K562 (cell line): ENCODE measurements at regions not wholly inside any gene's neighbourhood (a gene's known extent, or its start where the extent isn't known, plus 50 kb on each side); places are given as distances from the start of the nearest gene placed in this dataset.

Experiments used
- ATAC-seq: fragments of 200-7000 bp; cut with Tn5 transposase; 3 replicates; pipeline ENCODE4 v1.9.1; 2020; ENCODE audit warnings: moderate library complexity
- BruUV-seq: library from RNA; stranded (reverse); fragments of 400-500 nt; replicated peaks from 2 replicates; lab custom pipeline; 2021; lab: Mats Ljungman, UMichigan
- CTCF ChIA-PET: fragments of 300-600 bp; formaldehyde crosslinking; extraction: SDS; loops from one replicate; lab custom pipeline; 2021; ENCODE audit warnings: low intra/inter-chr PET ratio; lab: Yijun Ruan, JAX
- POLR2A ChIA-PET: fragments of 300-600, 350-650 bp; sonication (Branson Sonifier 250); formaldehyde crosslinking; extraction: SDS; loops from one replicate; lab custom pipeline; 2021; ENCODE audit warnings: antibody characterized with exemption, inconsistent platforms; lab: Yijun Ruan, JAX
- DNase-seq, 4 experiments: peaks; one replicate each; pipeline versions ENCODE4 v3.0.0 to v3.0.0-alpha.2; 2011 to 2018; ENCODE audit warnings: low spot score in 3 of 4, mixed read lengths in 3 of 4; ENCODE audit errors: extremely low read depth in 1 of 4
- FAIRE-seq: peaks from 2 replicates; lab custom pipeline; 2011; peaks lifted over from hg19 to GRCh38; lab: Jason Lieb, UNC
- H2AFZ ChIP-seq: 2 replicates; pipeline ENCODE4 v1.6.0; 2011; ENCODE audit warnings: low read depth, low read length, control low read depth, inconsistent platforms
- H3K27ac ChIP-seq: fragments of 200-600 bp; 3 replicates; pipeline ENCODE4 v1.8.0; 2011; ENCODE audit warnings: low read depth, mild to moderate bottlenecking, control low read depth, inconsistent platforms, low read length, moderate library complexity, mixed read lengths; ENCODE audit errors: extremely low read depth
- H3K27me3 ChIP-seq, 2 experiments: fragments of 300-600 bp in 1 of 2; 2 replicates in 1 of 2; 3 replicates in 1 of 2; pipeline versions ENCODE4 v1.6.0 to v1.8.0; 2011; ENCODE audit warnings: inconsistent platforms in 2 of 2, low read length in 2 of 2, mild to moderate bottlenecking in 1 of 2, mixed read lengths in 1 of 2, moderate library complexity in 1 of 2; ENCODE audit not compliant: control insufficient read depth in 2 of 2, insufficient read depth in 2 of 2
- H3K36me3 ChIP-seq: fragments of 300-600 bp; 3 replicates; pipeline ENCODE4 v1.8.0; 2011; ENCODE audit warnings: mild to moderate bottlenecking, low read length, inconsistent platforms; ENCODE audit not compliant: control insufficient read depth, insufficient read depth
- H3K4me1 ChIP-seq, 2 experiments: fragments of 200-600 bp in 1 of 2; replicated peaks in 1 of 2; 2 replicates in 1 of 2; 3 replicates in 1 of 2; pipeline versions ENCODE4 v1.5.1 to v1.8.0; 2011; ENCODE audit warnings: inconsistent platforms in 2 of 2, low read length in 2 of 2, mild to moderate bottlenecking in 1 of 2, mixed read lengths in 1 of 2, moderate library complexity in 1 of 2; ENCODE audit not compliant: control insufficient read depth in 2 of 2, insufficient read depth in 2 of 2
- H3K4me2 ChIP-seq: 2 replicates; pipeline ENCODE4 v1.6.1; 2011; ENCODE audit warnings: low read length, control low read depth, inconsistent platforms, mixed read lengths; ENCODE audit not compliant: insufficient read depth
- H3K4me3 ChIP-seq: fragments of 200-600 bp; sonication (generic), shearing (Covaris generic); 2 replicates; pipeline ENCODE4 v1.5.1; 2016; ENCODE audit warnings: control low read depth, inconsistent platforms
- H3K79me2 ChIP-seq: fragments of 200-600 bp; 3 replicates; pipeline ENCODE4 v1.8.0; 2011; ENCODE audit warnings: low read length, inconsistent platforms; ENCODE audit not compliant: control insufficient read depth, insufficient read depth
- H3K9ac ChIP-seq, 2 experiments: 2 replicates each; pipeline versions ENCODE4 v1.6.0 to v1.6.1; 2011; ENCODE audit warnings: low read depth in 2 of 2, low read length in 2 of 2, control low read depth in 1 of 2, inconsistent platforms in 1 of 2, mild to moderate bottlenecking in 1 of 2, mixed read lengths in 1 of 2; ENCODE audit not compliant: insufficient read depth in 1 of 2
- H3K9me1 ChIP-seq: one replicate; pipeline ENCODE4 v1.6.0; 2011; ENCODE audit warnings: inconsistent platforms, mild to moderate bottlenecking, low read length, moderate library complexity; ENCODE audit not compliant: control insufficient read depth, insufficient read depth
- H3K9me3 ChIP-seq: replicated peaks from 2 replicates; pipeline ENCODE4 v1.5.1; 2011; ENCODE audit warnings: low read depth, low read length, inconsistent platforms; ENCODE audit not compliant: control insufficient read depth, insufficient read depth
- H4K20me1 ChIP-seq: replicated peaks from 2 replicates; pipeline ENCODE4 v1.6.1; 2011; ENCODE audit warnings: low read length, inconsistent platforms, mixed read lengths; ENCODE audit not compliant: control insufficient read depth, insufficient read depth
- NFIC ChIP-seq: fragments of 450-650 bp; IDR thresholded peaks from 2 replicates; pipeline ENCODE4 v1.6.1; 2017; ENCODE audit warnings: mild to moderate bottlenecking, inconsistent platforms
- RNF2 ChIP-seq: sonication (generic); IDR thresholded peaks from 2 replicates; pipeline ENCODE4 v1.6.1; 2016
- ZNF239 ChIP-seq: fragments of 250-450 bp; sonication (Bioruptor Pico); IDR thresholded peaks from 2 replicates; pipeline ENCODE4 v1.4.0; 2020; ENCODE audit warnings: mild to moderate bottlenecking
- WGBS: fragments of 100-300 bp; shearing (Covaris generic); methylation state at CpG from one replicate; pipeline ENCODE4 v1.1.6; 2016; ENCODE audit warnings: low coverage, mixed read lengths; ENCODE audit not compliant: insufficient coverage; ENCODE audit errors: missing lambda C conversion rate; 5-methylcytosine and 5-hydroxymethylcytosine counted together
- in situ Hi-C: fragments of 300-500 bp; cut with MboI; formaldehyde crosslinking; loops from 4 replicates; pipeline ENCODE4 v1.15.0; 2018; ENCODE audit warnings: inconsistent platforms, mixed read lengths
- intact Hi-C: fragments of 100-400 bp; cut with micrococcal nuclease; formaldehyde crosslinking; loops from 2 replicates; pipeline ENCODE4 v1.14.2; 2022

DNA sequence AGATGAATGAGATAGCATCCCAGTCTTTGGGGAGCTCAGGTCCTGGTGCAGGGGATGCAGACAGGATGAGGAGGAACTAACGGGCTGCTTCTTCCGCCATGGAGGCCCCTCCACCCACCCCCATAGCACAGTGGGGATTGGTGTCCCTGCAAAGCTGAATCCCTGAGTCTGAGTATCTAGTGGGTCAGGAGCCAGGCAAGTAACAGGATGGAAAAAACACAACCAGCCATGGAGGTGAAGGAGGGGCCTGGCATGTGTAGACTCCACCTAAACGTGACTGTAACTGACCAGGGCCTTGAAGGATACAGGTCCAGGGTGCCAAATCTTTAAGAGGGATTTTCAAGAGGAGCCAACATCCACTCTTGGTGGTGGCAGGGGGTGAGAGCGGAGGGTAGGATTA, 327.8 kb upstream of the MSX2 start:
- Histone ChIP-seq H3K79me2 (no peaks in the 10 kb centered on the region), H3K9me1 (no peaks in the 10 kb centered on the region), H2AFZ (no peak overlapping the region), H4K20me1 (no peaks in the 10 kb centered on the region), H3K4me1 (no peaks in the 10 kb centered on the region), H3K36me3 (no peaks in the 10 kb centered on the region), H3K27me3 (peaks cover 0 to 5% of the 10 kb centered on the region in 2 experiments; a peak in 2 of 5 replicates), H3K9ac (no peak overlapping the region), H3K4me2 (no peak overlapping the region), H3K27ac (no peak overlapping the region), H3K9me3 (no peaks in the 10 kb centered on the region), H3K4me3 (no peak overlapping the region)
- ATAC-seq (no peak), FAIRE-seq (no peak), DNase-seq (no peak)
- POLR2A ChIA-PET, result no interaction called here
- BruUV-seq, result no TSS peak
- WGBS, result 2% methylated on average over 4 of the region's 4 CpGs
- intact Hi-C loops, result no loop called here
- CTCF ChIA-PET, result no interaction called here
- in situ Hi-C loops, result no loop called here
- no peak for TF ChIP-seq ZNF239 (CRISPR knock-in tag)

DNA sequence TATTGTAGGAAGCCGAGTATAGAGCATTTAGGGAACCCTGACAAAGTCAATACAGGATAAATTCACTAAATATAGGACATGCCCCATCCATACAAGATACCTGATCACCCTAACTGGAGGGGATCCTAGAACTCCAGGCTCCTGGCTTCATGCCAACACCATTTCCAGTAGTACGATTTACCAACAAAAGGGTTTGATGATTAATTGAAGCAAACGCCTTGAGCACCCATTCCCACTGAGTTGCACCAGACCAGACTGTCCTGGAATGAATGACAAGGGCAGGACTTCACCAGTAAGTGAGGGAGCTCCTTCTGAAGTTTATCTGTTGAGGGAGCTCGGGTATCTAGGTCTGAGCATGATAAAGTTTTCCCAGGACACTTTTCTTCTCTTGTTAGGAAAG, 327.2 kb upstream of the MSX2 start:
- no peak for ATAC-seq
- no peak overlapping the region for H3K27ac ChIP-seq
- TF ChIP-seq NFIC (peak; percentile 68), RNF2 (no peak)
- TF ChIP-seq, all 486 proteins: peak for 1
- no peaks in the 10 kb centered on the region for H3K9me3 ChIP-seq
- no TSS peak for BruUV-seq
- 0% methylated on average over 4 of the region's 4 CpGs for WGBS
- CTCF ChIA-PET, result no interaction called here
- no peak overlapping the region for H2AFZ ChIP-seq
- H3K9ac ChIP-seq, result no peak overlapping the region
- DNase-seq, result peak in 1 of 4 experiments; percentile 8
- H4K20me1 ChIP-seq, result no peaks in the 10 kb centered on the region
- no peak for FAIRE-seq
- no peak overlapping the region for H3K4me3 ChIP-seq
- no peaks in the 10 kb centered on the region for H3K79me2 ChIP-seq
- H3K27me3 ChIP-seq, result peaks cover 0 to 5% of the 10 kb centered on the region in 2 experiments; a peak in 2 of 5 replicates
- POLR2A ChIA-PET, result interaction anchor here (0.6 kb wide), 1 partner anchor 1122 kb away, joined by 3 read pairs; no protein-coding TSS in a partner anchor
- no peak overlapping the region for H3K4me2 ChIP-seq
- intact Hi-C loops (no loop called here), in situ Hi-C loops (no loop called here)
- H3K36me3 ChIP-seq, result no peaks in the 10 kb centered on the region
- no peaks in the 10 kb centered on the region for H3K9me1 ChIP-seq
- H3K4me1 ChIP-seq, result no peaks in the 10 kb centered on the region
